RKO (cell line): ENCODE measurements at regions not wholly inside any gene's neighbourhood (a gene's known extent, or its start where the extent isn't known, plus 50 kb on each side); places are given as distances from the start of the nearest gene placed in this dataset.
"Not testable (repeated sequence)": the region's sequence is repeated elsewhere in the genome, so short reads cannot be mapped to it uniquely, and the experiment has no call there.

Experiments used
- DNase-seq: peaks from one replicate; pipeline ENCODE4 v3.0.0-alpha.2; 2016; ENCODE audit warnings: low spot score

- no peak for DNase-seq
Measured at GRCh38 chr11:80773919-80774318, 1333.1 kb upstream of the TENM4 start.

- DNase-seq, result no peak
Measured at GRCh38 chr11:80771017-80771416, 1330.2 kb upstream of the TENM4 start.

- DNase-seq, result no peak
Measured at GRCh38 chr11:80758787-80759186, 1318.0 kb upstream of the TENM4 start.

- no peak for DNase-seq
Measured at GRCh38 chr11:80748207-80748925, 1307.5 kb upstream of the TENM4 start.

- no peak for DNase-seq
Measured at GRCh38 chr11:80746300-80746699, 1305.5 kb upstream of the TENM4 start.

GRCh38 chr11:80745416-80745815 is 1304.6 kb upstream of the TENM4 start:
- no peak for DNase-seq

- DNase-seq, result no peak
Measured at GRCh38 chr11:80733790-80734189, 1293.0 kb upstream of the TENM4 start.

- no peak for DNase-seq
Measured at GRCh38 chr11:80733361-80733760, 1292.5 kb upstream of the TENM4 start.

GRCh38 chr11:80727315-80727714 is 1286.5 kb upstream of the TENM4 start:
- peak; percentile 21 for DNase-seq

GRCh38 chr11:80726236-80726635 is 1285.4 kb upstream of the TENM4 start:
- no peak for DNase-seq

- no peak for DNase-seq
Measured at GRCh38 chr11:80724366-80724765, 1283.5 kb upstream of the TENM4 start.

GRCh38 chr11:80722629-80723028 is 1281.8 kb upstream of the TENM4 start:
- no peak for DNase-seq

- no peak for DNase-seq
Measured at GRCh38 chr11:80720295-80720694, 1279.5 kb upstream of the TENM4 start.

- DNase-seq, result no peak
Measured at GRCh38 chr11:80719292-80719646, 1278.4 kb upstream of the TENM4 start.

GRCh38 chr11:80718611-80719291 is 1277.9 kb upstream of the TENM4 start:
- DNase-seq, result no peak

GRCh38 chr11:80702264-80702663 is 1261.4 kb upstream of the TENM4 start:
- no peak for DNase-seq

- no peak for DNase-seq
Measured at GRCh38 chr11:80700386-80700785, 1259.6 kb upstream of the TENM4 start.

GRCh38 chr11:80699406-80700177 is 1258.8 kb upstream of the TENM4 start:
- DNase-seq, result not testable (repeated sequence)

- DNase-seq, result no peak
Measured at GRCh38 chr11:80698637-80699036, 1257.8 kb upstream of the TENM4 start.

GRCh38 chr11:80694385-80694784 is 1253.6 kb upstream of the TENM4 start:
- DNase-seq, result no peak

- DNase-seq, result no peak
Measured at GRCh38 chr11:80687941-80688340, 1247.1 kb upstream of the TENM4 start.

GRCh38 chr11:80686889-80687288 is 1246.1 kb upstream of the TENM4 start:
- DNase-seq, result no peak

- DNase-seq, result no peak
Measured at GRCh38 chr11:80673566-80673965, 1232.7 kb upstream of the TENM4 start.
